ENCODE measurements at regions not wholly inside any gene's neighbourhood (a gene's known extent, or its start where the extent isn't known, plus 50 kb on each side); places are given as distances from the start of the nearest gene placed in this dataset.

DNA sequence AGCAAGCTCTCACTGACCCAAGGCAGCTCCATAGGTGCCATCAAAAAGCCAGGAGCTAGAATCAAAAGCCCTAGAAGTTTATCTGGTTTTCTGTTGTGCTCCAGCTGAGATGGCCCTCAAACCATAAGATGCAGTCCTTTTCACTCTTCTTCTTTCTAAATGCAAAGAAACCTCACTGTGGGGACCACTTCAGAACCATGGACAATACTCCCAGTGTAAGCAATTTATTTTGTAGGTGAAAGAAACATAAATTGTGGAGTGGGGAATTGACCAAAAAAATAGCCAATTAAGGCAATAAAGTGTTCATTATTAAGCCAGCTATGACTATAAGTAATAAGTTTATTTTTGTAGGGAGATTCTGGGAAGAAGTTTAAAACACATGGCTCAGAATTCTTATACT lies 1399.9 kb downstream of the PLA2G4A start:
- no peaks in the 10 kb centered on the region for H3K9me3 ChIP-seq (ENCODE audit: low read length)
- no peaks in the 10 kb centered on the region for H3K79me2 ChIP-seq (ENCODE audit: insufficient read depth, low read length)
- no peak overlapping the region for H3K4me2 ChIP-seq (ENCODE audit: low read length)
- no peak for TF ChIP-seq EZH2 (IDR thresholded peaks at IDR 0.05; ENCODE audit: borderline replicate concordance, low read length)
- TF ChIP-seq, protein P1, sequence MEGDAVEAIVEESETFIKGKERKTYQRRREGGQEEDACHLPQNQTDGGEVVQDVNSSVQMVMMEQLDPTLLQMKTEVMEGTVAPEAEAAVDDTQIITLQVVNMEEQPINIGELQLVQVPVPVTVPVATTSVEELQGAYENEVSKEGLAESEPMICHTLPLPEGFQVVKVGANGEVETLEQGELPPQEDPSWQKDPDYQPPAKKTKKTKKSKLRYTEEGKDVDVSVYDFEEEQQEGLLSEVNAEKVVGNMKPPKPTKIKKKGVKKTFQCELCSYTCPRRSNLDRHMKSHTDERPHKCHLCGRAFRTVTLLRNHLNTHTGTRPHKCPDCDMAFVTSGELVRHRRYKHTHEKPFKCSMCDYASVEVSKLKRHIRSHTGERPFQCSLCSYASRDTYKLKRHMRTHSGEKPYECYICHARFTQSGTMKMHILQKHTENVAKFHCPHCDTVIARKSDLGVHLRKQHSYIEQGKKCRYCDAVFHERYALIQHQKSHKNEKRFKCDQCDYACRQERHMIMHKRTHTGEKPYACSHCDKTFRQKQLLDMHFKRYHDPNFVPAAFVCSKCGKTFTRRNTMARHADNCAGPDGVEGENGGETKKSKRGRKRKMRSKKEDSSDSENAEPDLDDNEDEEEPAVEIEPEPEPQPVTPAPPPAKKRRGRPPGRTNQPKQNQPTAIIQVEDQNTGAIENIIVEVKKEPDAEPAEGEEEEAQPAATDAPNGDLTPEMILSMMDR (IDR thresholded peaks at IDR 0.05; ENCODE audit: low read length) = no peak
- H4K20me1 ChIP-seq (ENCODE audit: insufficient read depth, low read length) = no peaks in the 10 kb centered on the region
- no peaks in the 10 kb centered on the region for H3F3A ChIP-seq (ENCODE audit: insufficient read depth, low read length)
- no peaks in the 10 kb centered on the region for H3K27me3 ChIP-seq (ENCODE audit: insufficient read depth, low read length)
- no peak overlapping the region for H3K27ac ChIP-seq (ENCODE audit: low read depth, low read length, poor library complexity, severe bottlenecking)
- H3K4me1 ChIP-seq (ENCODE audit: insufficient read depth, low read length, severe bottlenecking) = no peaks in the 10 kb centered on the region
- H3K9me2 ChIP-seq (ENCODE audit: low read depth, low read length) = no peaks in the 10 kb centered on the region
- no peak overlapping the region for H3K4me3 ChIP-seq (ENCODE audit: low read depth, low read length, poor library complexity, severe bottlenecking)
- no peak overlapping the region for H2AFZ ChIP-seq (ENCODE audit: low read length)
- H3K36me3 ChIP-seq (ENCODE audit: insufficient read depth, low read length) = no peaks in the 10 kb centered on the region
- H3K9ac ChIP-seq (ENCODE audit: low read length) = no peak overlapping the region

DNA sequence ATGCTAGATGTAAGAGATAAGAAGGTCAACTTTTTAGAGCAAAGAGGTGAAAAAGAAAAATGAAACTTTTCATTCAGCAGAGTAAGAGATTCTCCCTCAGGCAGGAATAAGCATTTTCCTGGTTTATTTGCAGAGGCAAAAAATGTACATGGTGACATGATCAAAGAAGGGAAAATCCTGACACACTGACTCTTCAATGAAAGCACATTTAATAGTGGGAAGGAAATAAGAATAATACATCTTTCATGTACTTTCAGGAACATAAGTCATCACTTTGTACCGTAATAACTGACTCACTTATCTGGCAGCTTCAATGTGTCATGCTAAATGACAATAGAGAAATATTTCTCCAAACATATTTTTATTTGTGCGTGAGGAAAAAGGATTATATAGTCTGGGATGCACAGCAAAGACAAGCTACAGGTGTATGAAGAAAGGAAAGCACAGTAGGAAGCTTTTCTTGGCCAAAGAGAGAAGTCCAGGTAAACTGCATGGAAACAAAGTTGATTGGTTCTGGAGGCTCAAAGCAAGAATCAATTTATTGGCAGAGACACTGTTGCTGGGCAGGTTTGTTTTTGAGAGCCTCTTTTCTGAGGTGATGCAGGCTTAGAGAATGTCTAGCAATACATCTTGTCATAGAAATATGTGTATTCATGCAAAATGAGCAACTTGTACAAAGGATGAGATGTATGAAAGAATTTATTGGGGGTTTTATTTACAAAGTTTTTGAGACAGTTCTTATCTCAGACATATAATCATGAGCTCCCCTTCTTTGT lies 1409.0 kb downstream of the PLA2G4A start:
- Histone ChIP-seq H3K27ac (ENCODE audit: low read depth, low read length, poor library complexity, severe bottlenecking) (no peak overlapping the region), H3F3A (ENCODE audit: insufficient read depth, low read length) (no peaks in the 10 kb centered on the region), H3K36me3 (ENCODE audit: insufficient read depth, low read length) (no peaks in the 10 kb centered on the region), H3K9me2 (ENCODE audit: low read depth, low read length) (no peaks in the 10 kb centered on the region), H3K27me3 (ENCODE audit: insufficient read depth, low read length) (no peaks in the 10 kb centered on the region), H3K9me3 (ENCODE audit: low read length) (no peaks in the 10 kb centered on the region), H2AFZ (ENCODE audit: low read length) (no peak overlapping the region), H4K20me1 (ENCODE audit: insufficient read depth, low read length) (no peaks in the 10 kb centered on the region), H3K4me2 (ENCODE audit: low read length) (no peak overlapping the region), H3K9ac (ENCODE audit: low read length) (no peak overlapping the region), H3K4me3 (ENCODE audit: low read depth, low read length, poor library complexity, severe bottlenecking) (no peak overlapping the region), H3K4me1 (ENCODE audit: insufficient read depth, low read length, severe bottlenecking) (no peaks in the 10 kb centered on the region), H3K79me2 (ENCODE audit: insufficient read depth, low read length) (no peaks in the 10 kb centered on the region)
- TF ChIP-seq, protein P1 (IDR thresholded peaks at IDR 0.05; ENCODE audit: low read length) = no peak
- no peak for TF ChIP-seq EZH2 (IDR thresholded peaks at IDR 0.05; ENCODE audit: borderline replicate concordance, low read length)

DNA sequence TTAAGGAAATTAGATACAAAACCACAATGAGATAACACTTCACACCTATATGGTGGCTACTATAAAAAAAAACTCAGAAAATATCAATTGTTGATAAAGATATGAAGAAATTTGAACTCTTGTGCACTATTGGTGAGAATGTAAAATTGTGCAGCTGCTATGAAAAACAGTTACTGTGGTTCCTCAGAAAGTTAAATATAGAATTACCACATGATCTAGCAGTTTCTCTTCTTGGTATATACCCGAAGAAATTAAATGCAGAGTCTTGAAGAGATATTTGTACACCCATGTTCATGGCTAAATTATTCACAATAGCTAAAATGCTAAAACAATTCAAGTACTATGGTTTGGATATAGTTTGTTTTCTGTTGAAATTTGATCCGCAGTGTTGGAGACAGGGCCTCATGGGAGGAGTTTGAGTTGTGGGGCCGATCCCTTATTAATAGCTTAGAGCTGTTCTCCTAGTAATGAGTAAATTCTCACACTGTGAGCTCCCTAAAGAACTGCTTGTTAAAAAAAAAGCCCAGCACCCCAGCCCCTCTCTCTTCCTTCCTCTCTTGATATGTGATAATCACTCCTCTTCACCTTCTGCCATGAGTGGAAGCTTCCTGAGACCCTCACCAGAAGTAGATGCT lies 1412.1 kb downstream of the PLA2G4A start:
- H3K36me3 ChIP-seq (ENCODE audit: insufficient read depth, low read length) = no peaks in the 10 kb centered on the region
- TF ChIP-seq, protein P1 (IDR thresholded peaks at IDR 0.05; ENCODE audit: low read length) = no peak
- no peak for TF ChIP-seq EZH2 (IDR thresholded peaks at IDR 0.05; ENCODE audit: borderline replicate concordance, low read length)
- no peak overlapping the region for H2AFZ ChIP-seq (ENCODE audit: low read length)
- no peaks in the 10 kb centered on the region for H3K9me2 ChIP-seq (ENCODE audit: low read depth, low read length)
- no peaks in the 10 kb centered on the region for H3K9me3 ChIP-seq (ENCODE audit: low read length)
- no peaks in the 10 kb centered on the region for H3F3A ChIP-seq (ENCODE audit: insufficient read depth, low read length)
- no peaks in the 10 kb centered on the region for H4K20me1 ChIP-seq (ENCODE audit: insufficient read depth, low read length)
- H3K4me2 ChIP-seq (ENCODE audit: low read length) = no peak overlapping the region
- no peaks in the 10 kb centered on the region for H3K4me1 ChIP-seq (ENCODE audit: insufficient read depth, low read length, severe bottlenecking)
- H3K4me3 ChIP-seq (ENCODE audit: low read depth, low read length, poor library complexity, severe bottlenecking) = no peak overlapping the region
- H3K27ac ChIP-seq (ENCODE audit: low read depth, low read length, poor library complexity, severe bottlenecking) = no peak overlapping the region
- H3K79me2 ChIP-seq (ENCODE audit: insufficient read depth, low read length) = no peaks in the 10 kb centered on the region
- H3K27me3 ChIP-seq (ENCODE audit: insufficient read depth, low read length) = no peaks in the 10 kb centered on the region
- H3K9ac ChIP-seq (ENCODE audit: low read length) = no peak overlapping the region
